HEK293T (cell line): ENCODE measurements at regions not wholly inside any gene's neighbourhood (a gene's known extent, or its start where the extent isn't known, plus 50 kb on each side); places are given as distances from the start of the nearest gene placed in this dataset.

Experiments
- CTCF ChIA-PET: fragments of 350-600 bp; formaldehyde crosslinking; extraction: SDS; loops from one replicate; lab custom pipeline; 2021; ENCODE audit warnings: antibody characterized with exemption, inconsistent platforms; lab: Yijun Ruan, JAX
- POLR2A ChIA-PET: fragments of 350-600 bp; formaldehyde crosslinking; extraction: SDS; loops from one replicate; lab custom pipeline; 2020; ENCODE audit warnings: antibody characterized with exemption, inconsistent platforms; lab: Yijun Ruan, JAX
- DNase-seq: peaks from one replicate; pipeline ENCODE4 v3.0.0; 2012; ENCODE audit warnings: mixed read lengths; ENCODE audit errors: extremely low spot score
- ARNT ChIP-seq: fragments of 450-650 bp; IDR thresholded peaks from 2 replicates; pipeline ENCODE4 v1.6.1; 2017; ENCODE audit warnings: mild to moderate bottlenecking
- BHLHE40 ChIP-seq: fragments of 450-650 bp; IDR thresholded peaks from 2 replicates; pipeline ENCODE4 v1.6.1; 2016; ENCODE audit warnings: mild to moderate bottlenecking, moderate library complexity, borderline replicate concordance
- CTBP1 ChIP-seq: fragments of 450-650 bp; IDR thresholded peaks from 2 replicates; pipeline ENCODE4 v1.6.1; 2016; ENCODE audit warnings: borderline replicate concordance
- ELF4 ChIP-seq: fragments of 450-650 bp; IDR thresholded peaks from 2 replicates; pipeline ENCODE4 v1.6.1; 2017; ENCODE audit warnings: antibody characterized with exemption
- FOXA1 ChIP-seq: fragments of 450-650 bp; IDR thresholded peaks from 2 replicates; pipeline ENCODE4 v1.6.1; 2016; ENCODE audit warnings: mild to moderate bottlenecking
- FOXK2 ChIP-seq: fragments of 450-650 bp; IDR thresholded peaks from 2 replicates; pipeline ENCODE4 v1.6.1; 2016; ENCODE audit warnings: mild to moderate bottlenecking
- FOXM1 ChIP-seq: fragments of 450-650 bp; IDR thresholded peaks from 2 replicates; pipeline ENCODE4 v1.6.1; 2017; ENCODE audit warnings: mild to moderate bottlenecking, borderline replicate concordance
- HDGF ChIP-seq: fragments of 450-650 bp; IDR thresholded peaks from 2 replicates; pipeline ENCODE4 v1.6.1; 2017; ENCODE audit warnings: antibody characterized with exemption, borderline replicate concordance
- L3MBTL2 ChIP-seq: fragments of 450-650 bp; conservative IDR thresholded peaks from 2 replicates; pipeline ENCODE4 v1.6.1; 2016; ENCODE audit warnings: mild to moderate bottlenecking
- LEF1 ChIP-seq: fragments of 450-650 bp; IDR thresholded peaks from 2 replicates; pipeline ENCODE4 v1.6.1; 2017; ENCODE audit warnings: mild to moderate bottlenecking, borderline replicate concordance
- NFRKB ChIP-seq: fragments of 450-650 bp; IDR thresholded peaks from 2 replicates; pipeline ENCODE4 v1.6.1; 2016; ENCODE audit warnings: mild to moderate bottlenecking, moderate library complexity
- PKNOX1 ChIP-seq: fragments of 450-650 bp; IDR thresholded peaks from 2 replicates; pipeline ENCODE4 v1.6.1; 2016
- SP1 ChIP-seq: fragments of 450-650 bp; IDR thresholded peaks from 2 replicates; pipeline ENCODE4 v1.6.1; 2017
- SUZ12 ChIP-seq: fragments of 450-650 bp; IDR thresholded peaks from 2 replicates; pipeline ENCODE4 v1.6.1; 2016; ENCODE audit warnings: mild to moderate bottlenecking
- TARDBP ChIP-seq: fragments of 450-650 bp; IDR thresholded peaks from 2 replicates; pipeline ENCODE4 v1.6.1; 2016
- ZNF384 ChIP-seq: fragments of 450-650 bp; IDR thresholded peaks from 2 replicates; pipeline ENCODE4 v1.6.1; 2016

- TF ChIP-seq ARNT (no peak), HDGF (no peak)
- POLR2A ChIA-PET: no interaction called here
- DNase-seq: no peak
- CTCF ChIA-PET: no interaction called here
Observed at GRCh38 chr5:154565123-154565522, 87.1 kb upstream of the HAND1 start.

DNA sequence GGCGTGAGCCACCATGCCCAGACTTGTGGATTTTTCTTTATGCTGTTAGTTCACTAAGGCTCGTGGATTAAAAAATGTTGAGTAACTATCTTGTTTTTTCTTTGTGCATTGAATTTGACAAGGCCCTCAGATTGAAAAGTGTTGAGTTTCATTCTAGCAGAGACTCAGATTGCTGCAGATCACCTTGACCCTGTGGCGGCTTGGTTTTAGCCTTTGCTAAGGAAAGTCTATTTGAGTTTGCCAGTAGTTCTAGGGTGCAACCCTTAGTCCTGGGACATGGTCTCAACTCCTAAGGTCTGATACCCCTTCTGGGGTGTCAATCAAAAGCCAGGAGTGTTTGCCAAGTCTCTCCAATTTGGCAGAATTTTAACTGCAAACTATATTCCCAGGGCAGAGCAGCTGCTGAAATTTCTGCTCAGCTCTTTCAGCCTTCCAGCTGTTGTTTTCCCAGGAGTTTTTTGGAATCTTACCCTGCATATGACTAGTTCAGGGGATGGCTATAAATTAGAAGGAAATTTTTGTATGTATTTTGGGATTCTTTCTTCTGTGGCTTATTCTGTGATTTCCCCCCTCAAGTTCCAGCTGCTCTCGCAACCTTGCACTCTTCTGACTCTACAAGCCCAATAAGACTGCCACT is 84.3 kb upstream of the HAND1 start:
- TF ChIP-seq SUZ12 (no peak), FOXK2 (no peak), HDGF (no peak), FOXM1 (no peak), CTBP1 (no peak), ZNF384 (no peak), BHLHE40 (no peak), PKNOX1 (no peak), ELF4 (no peak), TARDBP (no peak)
- ChIA-PET POLR2A (no interaction called here), CTCF (no interaction called here)
- no peak for DNase-seq

GRCh38 chr5:154559398-154560276 is 81.6 kb upstream of the HAND1 start:
- DNase-seq: no peak
- no peak for TF ChIP-seq HDGF
- TF ChIP-seq L3MBTL2: no peak
- TF ChIP-seq ZNF384: no peak
- no peak for TF ChIP-seq FOXA1
- no peak for TF ChIP-seq FOXK2
- no peak for TF ChIP-seq TARDBP
- no peak for TF ChIP-seq FOXM1
- no peak for TF ChIP-seq CTBP1
- TF ChIP-seq LEF1: no peak
- no peak for TF ChIP-seq SUZ12
- no peak for TF ChIP-seq ARNT
- TF ChIP-seq BHLHE40: no peak
- TF ChIP-seq ELF4: no peak
- TF ChIP-seq SP1: no peak
- TF ChIP-seq PKNOX1: no peak
- TF ChIP-seq NFRKB: no peak
- POLR2A ChIA-PET: no interaction called here
- CTCF ChIA-PET: interaction anchor here (1.2 kb wide), 1 partner anchor 38 kb away, joined by 5 read pairs; no protein-coding TSS in a partner anchor

DNA sequence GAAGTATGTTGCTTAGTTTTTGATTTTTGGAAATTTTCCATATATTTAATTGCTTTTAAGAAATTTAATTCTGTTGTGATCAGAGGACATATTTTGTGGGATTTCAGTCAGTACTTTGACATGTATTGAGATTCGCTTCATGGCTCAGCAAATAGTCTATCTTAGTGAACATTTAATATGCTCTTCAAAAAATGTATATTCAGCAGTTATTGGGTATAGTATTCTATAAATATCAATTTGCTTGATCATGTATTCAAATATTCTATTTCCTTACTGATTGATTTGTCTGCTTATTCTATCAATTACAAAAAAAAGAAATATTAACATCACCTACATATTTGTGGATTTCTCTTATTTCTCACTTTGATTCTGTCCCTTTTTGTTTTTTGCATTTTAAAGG is 79.5 kb upstream of the HAND1 start:
- DNase-seq: no peak
- CTCF ChIA-PET: no interaction called here
- no peak for TF ChIP-seq SUZ12
- no peak for TF ChIP-seq L3MBTL2
- TF ChIP-seq TARDBP: no peak
- TF ChIP-seq FOXK2: no peak
- TF ChIP-seq ELF4: no peak
- no peak for TF ChIP-seq FOXM1
- TF ChIP-seq PKNOX1: no peak
- TF ChIP-seq LEF1: no peak
- POLR2A ChIA-PET: no interaction called here

- TF ChIP-seq L3MBTL2: no peak
- no peak for TF ChIP-seq ARNT
- POLR2A ChIA-PET: no interaction called here
- DNase-seq: no peak
- CTCF ChIA-PET: interaction anchor here (1.1 kb wide), 1 partner anchor 27 kb away, joined by 4 read pairs; no protein-coding TSS in a partner anchor
Observed at GRCh38 chr5:154547551-154547950, 69.5 kb upstream of the HAND1 start.

DNA sequence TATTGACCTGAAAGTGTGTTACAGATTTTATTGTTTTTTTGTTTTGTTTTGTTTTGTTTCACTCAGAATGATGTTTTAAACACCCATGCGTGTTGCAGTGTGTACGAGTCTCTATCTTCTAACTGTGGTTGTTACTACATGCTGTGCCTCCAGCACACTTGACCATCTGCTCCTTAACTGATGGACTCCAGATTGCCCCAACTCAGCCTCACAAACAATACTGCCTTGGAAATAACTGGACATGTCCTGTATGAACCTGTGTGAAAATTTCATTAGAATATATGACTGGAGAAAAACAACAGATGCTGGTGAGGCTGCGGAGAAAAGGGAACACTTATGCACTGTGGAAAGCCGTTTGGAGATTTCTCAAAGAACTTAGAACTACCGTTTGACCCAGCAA is 68.7 kb upstream of the HAND1 start:
- CTCF ChIA-PET: no interaction called here
- TF ChIP-seq ZNF384 (no peak), BHLHE40 (no peak), HDGF (no peak), ELF4 (no peak), ARNT (no peak), FOXK2 (no peak), TARDBP (no peak), FOXA1 (no peak), CTBP1 (no peak), FOXM1 (no peak), SP1 (no peak)
- POLR2A ChIA-PET: no interaction called here
- no peak for DNase-seq
